K562 (cell line): ENCODE measurements at regions not wholly inside any gene's neighbourhood (a gene's known extent, or its start where the extent isn't known, plus 50 kb on each side); places are given as distances from the start of the nearest gene placed in this dataset.

Experiments used
- ATAC-seq: fragments of 200-7000 bp; cut with Tn5 transposase; 3 replicates; pipeline ENCODE4 v1.9.1; 2020; ENCODE audit warnings: moderate library complexity
- BruUV-seq: library from RNA; stranded (reverse); fragments of 400-500 nt; replicated peaks from 2 replicates; lab custom pipeline; 2021; lab: Mats Ljungman, UMichigan
- CTCF ChIA-PET: fragments of 300-600 bp; formaldehyde crosslinking; extraction: SDS; loops from one replicate; lab custom pipeline; 2021; ENCODE audit warnings: low intra/inter-chr PET ratio; lab: Yijun Ruan, JAX
- POLR2A ChIA-PET: fragments of 300-600, 350-650 bp; sonication (Branson Sonifier 250); formaldehyde crosslinking; extraction: SDS; loops from one replicate; lab custom pipeline; 2021; ENCODE audit warnings: antibody characterized with exemption, inconsistent platforms; lab: Yijun Ruan, JAX
- DNase-seq, 4 experiments: peaks; one replicate each; pipeline versions ENCODE4 v3.0.0 to v3.0.0-alpha.2; 2011 to 2018; ENCODE audit warnings: low spot score in 3 of 4, mixed read lengths in 3 of 4; ENCODE audit errors: extremely low read depth in 1 of 4
- FAIRE-seq: peaks from 2 replicates; lab custom pipeline; 2011; peaks lifted over from hg19 to GRCh38; lab: Jason Lieb, UNC
- H2AFZ ChIP-seq: 2 replicates; pipeline ENCODE4 v1.6.0; 2011; ENCODE audit warnings: low read depth, low read length, control low read depth, inconsistent platforms
- H3K27ac ChIP-seq: fragments of 200-600 bp; 3 replicates; pipeline ENCODE4 v1.8.0; 2011; ENCODE audit warnings: low read depth, mild to moderate bottlenecking, control low read depth, inconsistent platforms, low read length, moderate library complexity, mixed read lengths; ENCODE audit errors: extremely low read depth
- H3K27me3 ChIP-seq, 2 experiments: fragments of 300-600 bp in 1 of 2; 2 replicates in 1 of 2; 3 replicates in 1 of 2; pipeline versions ENCODE4 v1.6.0 to v1.8.0; 2011; ENCODE audit warnings: inconsistent platforms in 2 of 2, low read length in 2 of 2, mild to moderate bottlenecking in 1 of 2, mixed read lengths in 1 of 2, moderate library complexity in 1 of 2; ENCODE audit not compliant: control insufficient read depth in 2 of 2, insufficient read depth in 2 of 2
- H3K36me3 ChIP-seq: fragments of 300-600 bp; 3 replicates; pipeline ENCODE4 v1.8.0; 2011; ENCODE audit warnings: mild to moderate bottlenecking, low read length, inconsistent platforms; ENCODE audit not compliant: control insufficient read depth, insufficient read depth
- H3K4me1 ChIP-seq, 2 experiments: fragments of 200-600 bp in 1 of 2; replicated peaks in 1 of 2; 2 replicates in 1 of 2; 3 replicates in 1 of 2; pipeline versions ENCODE4 v1.5.1 to v1.8.0; 2011; ENCODE audit warnings: inconsistent platforms in 2 of 2, low read length in 2 of 2, mild to moderate bottlenecking in 1 of 2, mixed read lengths in 1 of 2, moderate library complexity in 1 of 2; ENCODE audit not compliant: control insufficient read depth in 2 of 2, insufficient read depth in 2 of 2
- H3K4me2 ChIP-seq: 2 replicates; pipeline ENCODE4 v1.6.1; 2011; ENCODE audit warnings: low read length, control low read depth, inconsistent platforms, mixed read lengths; ENCODE audit not compliant: insufficient read depth
- H3K4me3 ChIP-seq: fragments of 200-600 bp; sonication (generic), shearing (Covaris generic); 2 replicates; pipeline ENCODE4 v1.5.1; 2016; ENCODE audit warnings: control low read depth, inconsistent platforms
- H3K79me2 ChIP-seq: fragments of 200-600 bp; 3 replicates; pipeline ENCODE4 v1.8.0; 2011; ENCODE audit warnings: low read length, inconsistent platforms; ENCODE audit not compliant: control insufficient read depth, insufficient read depth
- H3K9ac ChIP-seq, 2 experiments: 2 replicates each; pipeline versions ENCODE4 v1.6.0 to v1.6.1; 2011; ENCODE audit warnings: low read depth in 2 of 2, low read length in 2 of 2, control low read depth in 1 of 2, inconsistent platforms in 1 of 2, mild to moderate bottlenecking in 1 of 2, mixed read lengths in 1 of 2; ENCODE audit not compliant: insufficient read depth in 1 of 2
- H3K9me1 ChIP-seq: one replicate; pipeline ENCODE4 v1.6.0; 2011; ENCODE audit warnings: inconsistent platforms, mild to moderate bottlenecking, low read length, moderate library complexity; ENCODE audit not compliant: control insufficient read depth, insufficient read depth
- H3K9me3 ChIP-seq: replicated peaks from 2 replicates; pipeline ENCODE4 v1.5.1; 2011; ENCODE audit warnings: low read depth, low read length, inconsistent platforms; ENCODE audit not compliant: control insufficient read depth, insufficient read depth
- H4K20me1 ChIP-seq: replicated peaks from 2 replicates; pipeline ENCODE4 v1.6.1; 2011; ENCODE audit warnings: low read length, inconsistent platforms, mixed read lengths; ENCODE audit not compliant: control insufficient read depth, insufficient read depth
- E4F1 ChIP-seq: fragments of 250-450 bp; sonication (Bioruptor Pico); IDR thresholded peaks from 2 replicates; pipeline ENCODE4 v1.5.0; 2021; ENCODE audit warnings: mild to moderate bottlenecking, borderline replicate concordance
- FOXO4 ChIP-seq: fragments of 450-650 bp; formaldehyde crosslinking; IDR thresholded peaks from 2 replicates; pipeline ENCODE4 v1.4.0; 2020; ENCODE audit warnings: mild to moderate bottlenecking, moderate library complexity
- IRF2 ChIP-seq: sonication (generic); formaldehyde crosslinking; IDR thresholded peaks from 2 replicates; pipeline ENCODE4 v1.8.1; 2022; ENCODE audit warnings: mild to moderate bottlenecking, missing genetic modification reagents
- POLR3A ChIP-seq: IDR thresholded peaks from 2 replicates; pipeline ENCODE4 v1.6.1; 2011; ENCODE audit warnings: borderline replicate concordance, mild to moderate bottlenecking, moderate library complexity; ENCODE audit not compliant: insufficient read length, insufficient read depth; ENCODE audit errors: extremely low read depth
- whole genome bisulfite sequencing: fragments of 100-300 bp; shearing (Covaris generic); methylation state at CpG from one replicate; pipeline ENCODE4 v1.1.6; 2016; ENCODE audit warnings: low coverage, mixed read lengths; ENCODE audit not compliant: insufficient coverage; ENCODE audit errors: missing lambda C conversion rate; 5-methylcytosine and 5-hydroxymethylcytosine counted together
- in situ Hi-C: fragments of 300-500 bp; cut with MboI; formaldehyde crosslinking; loops from 4 replicates; pipeline ENCODE4 v1.15.0; 2018; ENCODE audit warnings: inconsistent platforms, mixed read lengths
- intact Hi-C: fragments of 100-400 bp; cut with micrococcal nuclease; formaldehyde crosslinking; loops from 2 replicates; pipeline ENCODE4 v1.14.2; 2022
- TF ChIP-seq, protein P1 (sequence below): fragments of 450-650 bp; IDR thresholded peaks from 2 replicates; pipeline ENCODE4 v1.6.1; 2018; ENCODE audit not compliant: partially characterized antibody

GRCh38 chr2:173754165-173754564 is 211.0 kb downstream of the SP3 start:
- no peaks in the 10 kb centered on the region for H3K36me3 ChIP-seq
- ATAC-seq (no peak), DNase-seq (no peak), FAIRE-seq (no peak)
- no peak overlapping the region for H3K9ac ChIP-seq
- in situ Hi-C loops (no loop called here), intact Hi-C loops (no loop called here)
- no TSS peak for BruUV-seq
- 0 out of 2 replicates have a peak, but pooled peaks cover 4% of the 10 kb centered on the region for H4K20me1 ChIP-seq
- H3K79me2 ChIP-seq, result no peaks in the 10 kb centered on the region
- no peak overlapping the region for H2AFZ ChIP-seq
- no peaks in the 10 kb centered on the region for H3K4me1 ChIP-seq
- H3K9me1 ChIP-seq, result no peaks in the 10 kb centered on the region
- CTCF ChIA-PET, result no interaction called here
- H3K4me3 ChIP-seq, result no peak overlapping the region
- WGBS, result 3% methylated on average over 4 of the region's 4 CpGs
- POLR2A ChIA-PET, result interaction anchor here (1.0 kb wide), 1 partner anchor 14 kb away, joined by 3 read pairs; no protein-coding TSS in a partner anchor
- H3K27ac ChIP-seq, result no peak overlapping the region
- no peaks in the 10 kb centered on the region for H3K9me3 ChIP-seq
- H3K27me3 ChIP-seq, result peaks cover 6 to 33% of the 10 kb centered on the region in 2 experiments; a peak in 4 of 5 replicates
- no peak overlapping the region for H3K4me2 ChIP-seq
- TF ChIP-seq E4F1 (CRISPR knock-in tag) (no peak), POLR3A (no peak), FOXO4 (CRISPR knock-in tag) (no peak), IRF2 (no peak)
- TF ChIP-seq, protein P1, sequence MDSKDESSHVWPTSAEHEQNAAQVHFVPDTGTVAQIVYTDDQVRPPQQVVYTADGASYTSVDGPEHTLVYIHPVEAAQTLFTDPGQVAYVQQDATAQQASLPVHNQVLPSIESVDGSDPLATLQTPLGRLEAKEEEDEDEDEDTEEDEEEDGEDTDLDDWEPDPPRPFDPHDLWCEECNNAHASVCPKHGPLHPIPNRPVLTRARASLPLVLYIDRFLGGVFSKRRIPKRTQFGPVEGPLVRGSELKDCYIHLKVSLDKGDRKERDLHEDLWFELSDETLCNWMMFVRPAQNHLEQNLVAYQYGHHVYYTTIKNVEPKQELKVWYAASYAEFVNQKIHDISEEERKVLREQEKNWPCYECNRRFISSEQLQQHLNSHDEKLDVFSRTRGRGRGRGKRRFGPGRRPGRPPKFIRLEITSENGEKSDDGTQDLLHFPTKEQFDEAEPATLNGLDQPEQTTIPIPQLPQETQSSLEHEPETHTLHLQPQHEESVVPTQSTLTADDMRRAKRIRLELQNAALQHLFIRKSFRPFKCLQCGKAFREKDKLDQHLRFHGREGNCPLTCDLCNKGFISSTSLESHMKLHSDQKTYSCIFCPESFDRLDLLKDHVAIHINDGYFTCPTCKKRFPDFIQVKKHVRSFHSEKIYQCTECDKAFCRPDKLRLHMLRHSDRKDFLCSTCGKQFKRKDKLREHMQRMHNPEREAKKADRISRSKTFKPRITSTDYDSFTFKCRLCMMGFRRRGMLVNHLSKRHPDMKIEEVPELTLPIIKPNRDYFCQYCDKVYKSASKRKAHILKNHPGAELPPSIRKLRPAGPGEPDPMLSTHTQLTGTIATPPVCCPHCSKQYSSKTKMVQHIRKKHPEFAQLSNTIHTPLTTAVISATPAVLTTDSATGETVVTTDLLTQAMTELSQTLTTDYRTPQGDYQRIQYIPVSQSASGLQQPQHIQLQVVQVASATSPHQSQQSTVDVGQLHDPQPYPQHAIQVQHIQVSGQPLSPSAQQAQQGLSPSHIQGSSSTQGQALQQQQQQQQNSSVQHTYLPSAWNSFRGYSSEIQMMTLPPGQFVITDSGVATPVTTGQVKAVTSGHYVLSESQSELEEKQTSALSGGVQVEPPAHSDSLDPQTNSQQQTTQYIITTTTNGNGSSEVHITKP, result no peak
